ENCODE measurements at regions not wholly inside any gene's neighbourhood (a gene's known extent, or its start where the extent isn't known, plus 50 kb on each side); places are given as distances from the start of the nearest gene placed in this dataset.

DNA sequence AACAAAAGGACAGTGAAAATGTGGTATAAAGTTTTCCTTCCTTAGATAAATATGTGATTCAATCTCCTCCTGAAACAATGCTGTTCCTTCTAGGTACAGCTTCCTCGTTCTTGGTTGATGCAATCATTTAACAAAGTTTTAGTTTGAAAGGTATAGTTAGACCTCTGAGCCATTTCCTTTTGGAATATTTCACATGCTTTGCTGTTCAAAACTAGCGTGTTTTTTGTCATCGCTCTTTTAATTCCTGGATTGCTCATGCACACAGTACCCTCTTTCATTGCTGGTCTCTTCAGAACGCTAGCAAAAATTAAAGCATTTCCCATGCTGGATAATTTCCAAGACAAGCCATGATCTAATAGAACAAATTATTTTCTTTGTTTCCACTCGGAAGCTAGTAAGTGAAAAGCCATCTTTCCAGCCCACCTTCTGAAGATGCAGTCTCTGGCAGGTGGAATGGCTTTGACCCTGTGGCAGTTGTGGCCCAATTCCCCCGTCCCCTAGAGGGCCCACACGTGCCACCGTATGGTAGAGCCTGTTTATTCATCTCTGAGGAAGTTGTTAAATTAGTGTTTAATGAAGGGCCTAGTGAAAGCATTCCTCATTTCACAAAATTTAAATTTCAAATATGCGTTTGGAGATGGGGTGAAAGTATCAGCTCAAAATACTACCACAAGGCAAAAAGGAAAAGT lies 1040.6 kb upstream of the SLC10A2 start:
- TF ChIP-seq, protein P1, sequence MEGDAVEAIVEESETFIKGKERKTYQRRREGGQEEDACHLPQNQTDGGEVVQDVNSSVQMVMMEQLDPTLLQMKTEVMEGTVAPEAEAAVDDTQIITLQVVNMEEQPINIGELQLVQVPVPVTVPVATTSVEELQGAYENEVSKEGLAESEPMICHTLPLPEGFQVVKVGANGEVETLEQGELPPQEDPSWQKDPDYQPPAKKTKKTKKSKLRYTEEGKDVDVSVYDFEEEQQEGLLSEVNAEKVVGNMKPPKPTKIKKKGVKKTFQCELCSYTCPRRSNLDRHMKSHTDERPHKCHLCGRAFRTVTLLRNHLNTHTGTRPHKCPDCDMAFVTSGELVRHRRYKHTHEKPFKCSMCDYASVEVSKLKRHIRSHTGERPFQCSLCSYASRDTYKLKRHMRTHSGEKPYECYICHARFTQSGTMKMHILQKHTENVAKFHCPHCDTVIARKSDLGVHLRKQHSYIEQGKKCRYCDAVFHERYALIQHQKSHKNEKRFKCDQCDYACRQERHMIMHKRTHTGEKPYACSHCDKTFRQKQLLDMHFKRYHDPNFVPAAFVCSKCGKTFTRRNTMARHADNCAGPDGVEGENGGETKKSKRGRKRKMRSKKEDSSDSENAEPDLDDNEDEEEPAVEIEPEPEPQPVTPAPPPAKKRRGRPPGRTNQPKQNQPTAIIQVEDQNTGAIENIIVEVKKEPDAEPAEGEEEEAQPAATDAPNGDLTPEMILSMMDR (conservative IDR thresholded peaks at IDR 0.05; ENCODE audit: low read depth, low read length): peak; percentile 33
- TF ChIP-seq EZH2phosphoT487 (IDR thresholded peaks at IDR 0.05; ENCODE audit: borderline replicate concordance, low read length) (no peak), EZH2 (IDR thresholded peaks at IDR 0.05; ENCODE audit: low read length, unreplicated experiment) (no peak)
